ENCODE measurements at regions not wholly inside any gene's neighbourhood (a gene's known extent, or its start where the extent isn't known, plus 50 kb on each side); places are given as distances from the start of the nearest gene placed in this dataset.

DNA sequence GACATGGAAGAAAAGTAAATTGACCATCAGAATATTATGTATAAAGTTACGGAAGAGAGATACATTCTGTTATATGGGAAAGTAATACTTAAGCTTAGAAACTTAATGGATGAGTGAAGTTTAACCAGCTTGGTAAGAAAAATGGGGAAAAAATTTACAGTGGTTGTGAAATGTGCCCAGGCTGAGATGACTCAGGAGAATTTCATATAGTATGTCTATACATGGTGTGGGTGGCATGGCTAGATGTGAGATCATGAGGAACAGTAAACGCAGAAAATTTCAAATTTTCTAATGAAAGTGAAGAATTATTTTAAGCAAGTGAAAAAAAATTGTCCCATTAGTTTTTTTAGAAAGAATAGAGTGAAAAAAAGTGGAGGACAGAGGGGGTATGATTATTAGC lies 552.5 kb upstream of the SORCS1 start:
- no peaks in the 10 kb centered on the region for H3F3A ChIP-seq (ENCODE audit: insufficient read depth)
- no peak for TF ChIP-seq CTCF (IDR thresholded peaks at IDR 0.05; ENCODE audit: insufficient read depth, low read length, poor library complexity, severe bottlenecking)
- no peak for TF ChIP-seq EZH2phosphoT487 (conservative IDR thresholded peaks at IDR 0.05; ENCODE audit: low read length)
- no peaks in the 10 kb centered on the region for H3K79me2 ChIP-seq (ENCODE audit: insufficient read depth, low read length)
- no peaks in the 10 kb centered on the region for H3K36me3 ChIP-seq (ENCODE audit: low read length)
- H3K9me3 ChIP-seq (ENCODE audit: insufficient read depth, low read length), result no peaks in the 10 kb centered on the region
- H4K20me1 ChIP-seq (ENCODE audit: low read depth, low read length), result no peaks in the 10 kb centered on the region
- H2AFZ ChIP-seq (ENCODE audit: low read depth, low read length, severe bottlenecking), result no peak overlapping the region
- H3K27ac ChIP-seq (ENCODE audit: low read depth, low read length), result no peak overlapping the region
- no peak overlapping the region for H3K4me3 ChIP-seq (ENCODE audit: insufficient read depth, low read length, poor library complexity, severe bottlenecking)
- no peaks in the 10 kb centered on the region for H3K9me2 ChIP-seq (replicated peaks; ENCODE audit: insufficient read depth, low read length)
- no peak overlapping the region for H3K9ac ChIP-seq (ENCODE audit: low read length)
- no peak overlapping the region for H3K4me2 ChIP-seq (ENCODE audit: low read depth, low read length, poor library complexity, severe bottlenecking)
- no peaks in the 10 kb centered on the region for H3K27me3 ChIP-seq (ENCODE audit: low read length)

- no peak overlapping the region for H2AFZ ChIP-seq (ENCODE audit: low read depth, low read length, severe bottlenecking)
- TF ChIP-seq CTCF (IDR thresholded peaks at IDR 0.05; ENCODE audit: insufficient read depth, low read length, poor library complexity, severe bottlenecking) (no peak), EZH2phosphoT487 (conservative IDR thresholded peaks at IDR 0.05; ENCODE audit: low read length) (no peak)
- no peaks in the 10 kb centered on the region for H3K9me2 ChIP-seq (replicated peaks; ENCODE audit: insufficient read depth, low read length)
- H3K27ac ChIP-seq (ENCODE audit: low read depth, low read length), result no peak overlapping the region
- no peak overlapping the region for H3K9ac ChIP-seq (ENCODE audit: low read length)
- H3K9me3 ChIP-seq (ENCODE audit: insufficient read depth, low read length), result no peaks in the 10 kb centered on the region
- H3K27me3 ChIP-seq (ENCODE audit: low read length), result no peaks in the 10 kb centered on the region
- no peaks in the 10 kb centered on the region for H3F3A ChIP-seq (ENCODE audit: insufficient read depth)
- no peaks in the 10 kb centered on the region for H3K36me3 ChIP-seq (ENCODE audit: low read length)
- no peaks in the 10 kb centered on the region for H4K20me1 ChIP-seq (ENCODE audit: low read depth, low read length)
- no peak overlapping the region for H3K4me2 ChIP-seq (ENCODE audit: low read depth, low read length, poor library complexity, severe bottlenecking)
- no peak overlapping the region for H3K4me3 ChIP-seq (ENCODE audit: insufficient read depth, low read length, poor library complexity, severe bottlenecking)
- no peaks in the 10 kb centered on the region for H3K79me2 ChIP-seq (ENCODE audit: insufficient read depth, low read length)
Measured at GRCh38 chr10:107715565-107715964, 551.1 kb upstream of the SORCS1 start.

DNA sequence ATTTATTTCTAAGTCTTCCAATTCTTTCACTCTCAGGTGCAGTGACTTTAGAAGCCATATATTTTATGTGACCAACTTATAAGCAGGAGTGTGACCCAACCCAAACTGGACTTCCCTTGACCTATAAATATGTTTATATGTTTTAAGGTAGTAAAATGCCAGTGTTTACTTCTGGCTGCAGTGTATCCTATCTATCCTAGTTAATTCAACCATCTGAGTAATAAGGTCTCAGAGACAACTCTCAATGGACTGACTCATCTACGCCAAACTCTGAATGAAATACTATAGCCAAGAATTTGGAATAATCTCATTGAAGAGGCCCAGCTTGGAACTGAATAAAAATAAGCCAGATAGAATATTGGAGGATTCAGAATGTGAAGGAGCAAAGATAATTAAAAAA lies 544.5 kb upstream of the SORCS1 start:
- H3F3A ChIP-seq (ENCODE audit: insufficient read depth), result no peaks in the 10 kb centered on the region
- no peaks in the 10 kb centered on the region for H3K36me3 ChIP-seq (ENCODE audit: low read length)
- H3K79me2 ChIP-seq (ENCODE audit: insufficient read depth, low read length), result no peaks in the 10 kb centered on the region
- TF ChIP-seq EZH2phosphoT487 (conservative IDR thresholded peaks at IDR 0.05; ENCODE audit: low read length) (no peak), CTCF (IDR thresholded peaks at IDR 0.05; ENCODE audit: insufficient read depth, low read length, poor library complexity, severe bottlenecking) (no peak)
- H3K9me2 ChIP-seq (replicated peaks; ENCODE audit: insufficient read depth, low read length), result no peaks in the 10 kb centered on the region
- H3K9ac ChIP-seq (ENCODE audit: low read length), result no peak overlapping the region
- no peaks in the 10 kb centered on the region for H3K9me3 ChIP-seq (ENCODE audit: insufficient read depth, low read length)
- no peak overlapping the region for H3K4me3 ChIP-seq (ENCODE audit: insufficient read depth, low read length, poor library complexity, severe bottlenecking)
- H3K27ac ChIP-seq (ENCODE audit: low read depth, low read length), result no peak overlapping the region
- H3K4me2 ChIP-seq (ENCODE audit: low read depth, low read length, poor library complexity, severe bottlenecking), result no peak overlapping the region
- H3K27me3 ChIP-seq (ENCODE audit: low read length), result no peaks in the 10 kb centered on the region
- no peak overlapping the region for H2AFZ ChIP-seq (ENCODE audit: low read depth, low read length, severe bottlenecking)
- H4K20me1 ChIP-seq (ENCODE audit: low read depth, low read length), result no peaks in the 10 kb centered on the region
